Stimulated activated CD4-positive, alpha-beta T cell treated with anti-CD3 and anti-CD28 coated beads, Interleukin-1b, Interleukin-23, amount 100 ng/mL, for 1 hour (primary cell): ENCODE measurements at regions not wholly inside any gene's neighbourhood (a gene's known extent, or its start where the extent isn't known, plus 50 kb on each side); places are given as distances from the start of the nearest gene placed in this dataset.
"Not testable (repeated sequence)": the region's sequence is repeated elsewhere in the genome, so short reads cannot be mapped to it uniquely, and the experiment has no call there.

Experiments used
- DNase-seq, 2 donors: peaks; one replicate each; pipeline ENCODE4 v3.0.0-alpha.2; 2020; ENCODE audit warnings: low read depth in 2 of 2

GRCh38 chr1:234824836-234825235 is 214.9 kb upstream of the IRF2BP2 start:
- not testable (repeated sequence) for DNase-seq

GRCh38 chr1:234823191-234824176 is 213.5 kb upstream of the IRF2BP2 start:
- no peak for DNase-seq

GRCh38 chr1:234821840-234822239 is 211.9 kb upstream of the IRF2BP2 start:
- no peak for DNase-seq

- DNase-seq = no peak
Observed at GRCh38 chr1:234820597-234820996, 210.6 kb upstream of the IRF2BP2 start.

GRCh38 chr1:234819845-234820244 is 209.9 kb upstream of the IRF2BP2 start:
- not testable (repeated sequence) for DNase-seq

- DNase-seq = not testable (repeated sequence)
Observed at GRCh38 chr1:234818040-234818387, 208.0 kb upstream of the IRF2BP2 start.

GRCh38 chr1:234817313-234818039 is 207.5 kb upstream of the IRF2BP2 start:
- DNase-seq = not testable (repeated sequence)

GRCh38 chr1:234816864-234817263 is 206.9 kb upstream of the IRF2BP2 start:
- not testable (repeated sequence) for DNase-seq

- not testable (repeated sequence) for DNase-seq
Observed at GRCh38 chr1:234816186-234816851, 206.3 kb upstream of the IRF2BP2 start.

GRCh38 chr1:234815295-234815815 is 205.4 kb upstream of the IRF2BP2 start:
- DNase-seq = not testable (repeated sequence)

GRCh38 chr1:234814235-234814634 is 204.3 kb upstream of the IRF2BP2 start:
- not testable (repeated sequence) for DNase-seq

- DNase-seq = not testable (repeated sequence)
Observed at GRCh38 chr1:234811824-234812223, 201.8 kb upstream of the IRF2BP2 start.

GRCh38 chr1:234810726-234811125 is 200.7 kb upstream of the IRF2BP2 start:
- DNase-seq = not testable (repeated sequence)

- DNase-seq = not testable (repeated sequence)
Observed at GRCh38 chr1:234809854-234810245, 199.9 kb upstream of the IRF2BP2 start.

GRCh38 chr1:234808943-234809853 is 199.2 kb upstream of the IRF2BP2 start:
- not testable (repeated sequence) for DNase-seq

GRCh38 chr1:234808459-234808858 is 198.5 kb upstream of the IRF2BP2 start:
- not testable (repeated sequence) for DNase-seq

- DNase-seq = not testable (repeated sequence)
Observed at GRCh38 chr1:234807705-234808104, 197.7 kb upstream of the IRF2BP2 start.

- not testable (repeated sequence) for DNase-seq
Observed at GRCh38 chr1:234802586-234802985, 192.6 kb upstream of the IRF2BP2 start.

GRCh38 chr1:234801636-234802035 is 191.7 kb upstream of the IRF2BP2 start:
- DNase-seq = not testable (repeated sequence)

- DNase-seq = not testable (repeated sequence)
Observed at GRCh38 chr1:234801147-234801546, 191.2 kb upstream of the IRF2BP2 start.

GRCh38 chr1:234800563-234800962 is 190.6 kb upstream of the IRF2BP2 start:
- not testable (repeated sequence) for DNase-seq
